Nucleus accumbens (tissue), 56 donors: ENCODE measurements at regions not wholly inside any gene's neighbourhood (a gene's known extent, or its start where the extent isn't known, plus 50 kb on each side); places are given as distances from the start of the nearest gene placed in this dataset.

Experiments
- DNase-seq, 56 donors: peaks; one replicate each; lab custom pipeline; 2025; lab: John Stamatoyannopoulos, UW

GRCh38 chr3:106014971-106015370 lies 146.2 kb upstream of the CBLB start:
- DNase-seq, result no peak

- no peak for DNase-seq
Measured at GRCh38 chr3:106018102-106018501, 149.3 kb upstream of the CBLB start.

GRCh38 chr3:106018929-106019550 lies 150.2 kb upstream of the CBLB start:
- DNase-seq, result no peak

- DNase-seq, result no peak
Measured at GRCh38 chr3:106022913-106023312, 154.1 kb upstream of the CBLB start.

GRCh38 chr3:106025151-106025722 lies 156.4 kb upstream of the CBLB start:
- no peak for DNase-seq

- DNase-seq, result no peak
Measured at GRCh38 chr3:106029954-106030626, 161.3 kb upstream of the CBLB start.

- DNase-seq, result no peak
Measured at GRCh38 chr3:106030627-106030963, 161.8 kb upstream of the CBLB start.

- DNase-seq, result no peak
Measured at GRCh38 chr3:106032479-106032878, 163.7 kb upstream of the CBLB start.

GRCh38 chr3:106033654-106034053 lies 164.8 kb upstream of the CBLB start:
- DNase-seq, result no peak

- DNase-seq, result peak in 2 of 56 donors; percentile 2 to 6
Measured at GRCh38 chr3:106034313-106034712, 165.5 kb upstream of the CBLB start.

- DNase-seq, result no peak
Measured at GRCh38 chr3:106035619-106036018, 166.8 kb upstream of the CBLB start.

GRCh38 chr3:106036696-106037095 lies 167.9 kb upstream of the CBLB start:
- DNase-seq, result no peak

GRCh38 chr3:106047221-106047620 lies 178.4 kb upstream of the CBLB start:
- DNase-seq, result no peak

GRCh38 chr3:106048946-106049481 lies 180.2 kb upstream of the CBLB start:
- DNase-seq, result no peak

GRCh38 chr3:106049821-106050220 lies 181.0 kb upstream of the CBLB start:
- no peak for DNase-seq

- no peak for DNase-seq
Measured at GRCh38 chr3:106056931-106057330, 188.1 kb upstream of the CBLB start.

- no peak for DNase-seq
Measured at GRCh38 chr3:106058475-106058874, 189.7 kb upstream of the CBLB start.

- DNase-seq, result no peak
Measured at GRCh38 chr3:106059953-106060517, 191.2 kb upstream of the CBLB start.

GRCh38 chr3:106063909-106064308 lies 195.1 kb upstream of the CBLB start:
- DNase-seq, result no peak

- no peak for DNase-seq
Measured at GRCh38 chr3:106065831-106066230, 197.0 kb upstream of the CBLB start.

- no peak for DNase-seq
Measured at GRCh38 chr3:106067711-106068110, 198.9 kb upstream of the CBLB start.

GRCh38 chr3:106068381-106068780 lies 199.6 kb upstream of the CBLB start:
- DNase-seq, result peak in 2 of 56 donors; percentile 1 to 2
